H1 (cell line): ENCODE measurements at regions not wholly inside any gene's neighbourhood (a gene's known extent, or its start where the extent isn't known, plus 50 kb on each side); places are given as distances from the start of the nearest gene placed in this dataset.

Experiments used
- CTCF ChIA-PET: fragments of 300-600 bp; sonication (Branson Sonifier 250); formaldehyde crosslinking; loops from one replicate; lab custom pipeline; 2021; ENCODE audit not compliant: partially characterized antibody; lab: Charles Lee
- POLR2A ChIA-PET: fragments of 300-600 bp; sonication (Branson Sonifier 250); formaldehyde crosslinking; loops from one replicate; lab custom pipeline; 2021; ENCODE audit warnings: inconsistent platforms; ENCODE audit not compliant: partially characterized antibody; lab: Charles Lee
- DNase-seq, 2 experiments: peaks; one replicate each; pipeline versions ENCODE4 v3.0.0 to v3.0.0-alpha.2; 2010 to 2022; ENCODE audit warnings: low spot score in 2 of 2, low read depth in 1 of 2, mixed read lengths in 1 of 2
- FAIRE-seq: peaks from 2 replicates; lab custom pipeline; 2011; peaks lifted over from hg19 to GRCh38; lab: Jason Lieb, UNC
- H2AFZ ChIP-seq: 2 replicates; pipeline ENCODE4 v1.8.1; 2012; ENCODE audit warnings: low read length, inconsistent platforms
- H2AK5ac ChIP-seq: 2 replicates; pipeline ENCODE4 v1.6.1; 2013; ENCODE audit warnings: low read depth, low read length
- H2BK120ac ChIP-seq: replicated peaks from 2 replicates; pipeline ENCODE3; 2013; ENCODE audit warnings: low read depth, low read length, inconsistent platforms
- H2BK12ac ChIP-seq: 2 replicates; pipeline ENCODE4 v1.6.1; 2013; ENCODE audit warnings: low read depth, low read length
- H2BK15ac ChIP-seq: 2 replicates; pipeline ENCODE4 v1.6.1; 2013; ENCODE audit warnings: low read length
- H2BK20ac ChIP-seq: 2 replicates; pipeline ENCODE4 v1.6.1; 2013; ENCODE audit warnings: low read length
- H2BK5ac ChIP-seq: 2 replicates; pipeline ENCODE4 v1.6.1; 2013; ENCODE audit warnings: low read depth, low read length
- H3K14ac ChIP-seq: 2 replicates; pipeline ENCODE4 v1.6.1; 2013; ENCODE audit warnings: inconsistent platforms; ENCODE audit not compliant: insufficient read length
- H3K18ac ChIP-seq: 2 replicates; pipeline ENCODE4 v1.6.1; 2013; ENCODE audit warnings: low read length; ENCODE audit errors: extremely low read depth
- H3K23ac ChIP-seq: 2 replicates; pipeline ENCODE4 v1.6.1; 2013; ENCODE audit warnings: inconsistent platforms; ENCODE audit not compliant: insufficient read length
- H3K23me2 ChIP-seq: 2 replicates; pipeline ENCODE4 v1.6.1; 2013; ENCODE audit warnings: low read depth, low read length
- H3K27ac ChIP-seq: 2 replicates; pipeline ENCODE4 v1.6.1; 2011; ENCODE audit warnings: low read depth, low read length, inconsistent platforms
- H3K27me3 ChIP-seq, 4 experiments: replicated peaks in 1 of 4; 1 replicate in 1 of 4; 2 replicates in 3 of 4; pipeline versions ENCODE4 v1.6.1 to v1.8.1; 2011 to 2013; ENCODE audit warnings: low read length in 3 of 4, mild to moderate bottlenecking in 3 of 4, inconsistent platforms in 2 of 4, mixed read lengths in 2 of 4, moderate library complexity in 1 of 4; ENCODE audit not compliant: control insufficient read depth in 3 of 4, insufficient read depth in 3 of 4; ENCODE audit errors: extremely low read depth in 1 of 4
- H3K36me3 ChIP-seq, 4 experiments: 2 replicates each; pipeline versions ENCODE4 v1.6.1 to v1.8.1; 2011 to 2013; ENCODE audit warnings: mild to moderate bottlenecking in 4 of 4, low read length in 3 of 4, moderate library complexity in 2 of 4, control low read depth in 1 of 4, inconsistent platforms in 1 of 4; ENCODE audit not compliant: insufficient read depth in 4 of 4, control insufficient read depth in 2 of 4
- H3K4ac ChIP-seq: replicated peaks from 2 replicates; pipeline ENCODE3; 2013; ENCODE audit warnings: low read length, low read depth, mixed read lengths, inconsistent platforms; ENCODE audit not compliant: insufficient read length
- H3K4me1 ChIP-seq, 4 experiments: replicated peaks in 1 of 4; 1 replicate in 1 of 4; 2 replicates in 3 of 4; pipeline versions ENCODE4 v1.6.1 to v1.8.1; 2011 to 2013; ENCODE audit warnings: low read length in 3 of 4, inconsistent platforms in 2 of 4, mixed read lengths in 1 of 4; ENCODE audit not compliant: insufficient read depth in 4 of 4, control insufficient read depth in 3 of 4
- H3K4me2 ChIP-seq, 2 experiments: 2 replicates each; pipeline versions ENCODE4 v1.6.1 to v1.8.1; 2011 to 2013; ENCODE audit warnings: low read depth in 2 of 2, low read length in 2 of 2, control low read depth in 1 of 2, inconsistent platforms in 1 of 2, mild to moderate bottlenecking in 1 of 2; ENCODE audit not compliant: insufficient read depth in 1 of 2
- H3K4me3 ChIP-seq, 4 experiments: fragments of 200-600, 300-600 bp in 1 of 4; sonication (generic), shearing (Covaris generic), sonication (Bioruptor Twin) in 1 of 4; 2 replicates each; pipeline versions ENCODE4 v1.5.1 to v1.8.1; 2011 to 2016; ENCODE audit warnings: low read length in 4 of 4, low read depth in 3 of 4, control low read depth in 2 of 4, inconsistent platforms in 2 of 4, mild to moderate bottlenecking in 2 of 4, mixed read lengths in 1 of 4, moderate library complexity in 1 of 4; ENCODE audit not compliant: insufficient read depth in 2 of 4; ENCODE audit errors: extremely low read depth in 1 of 4
- H3K56ac ChIP-seq: replicated peaks from 2 replicates; pipeline ENCODE3; 2013; ENCODE audit warnings: low read depth, mild to moderate bottlenecking, mixed read lengths, low read length, inconsistent platforms; ENCODE audit not compliant: insufficient read length
- H3K79me1 ChIP-seq: 2 replicates; pipeline ENCODE4 v1.6.1; 2013; ENCODE audit warnings: low read depth, low read length, control low read depth
- H3K79me2 ChIP-seq, 2 experiments: 2 replicates each; pipeline versions ENCODE4 v1.6.1 to v1.8.1; 2012 to 2013; ENCODE audit warnings: low read length in 2 of 2, mild to moderate bottlenecking in 2 of 2, inconsistent platforms in 1 of 2; ENCODE audit not compliant: insufficient read depth in 2 of 2, control insufficient read depth in 1 of 2
- H3K9ac ChIP-seq, 4 experiments: replicated peaks in 1 of 4; 1 replicate in 1 of 4; 2 replicates in 3 of 4; pipeline versions ENCODE4 v1.6.1 to v1.8.1; 2011 to 2013; ENCODE audit warnings: low read depth in 3 of 4, low read length in 3 of 4, control low read depth in 2 of 4, mild to moderate bottlenecking in 2 of 4, moderate library complexity in 2 of 4, inconsistent platforms in 1 of 4; ENCODE audit errors: extremely low read depth in 1 of 4
- H3K9me3 ChIP-seq, 2 experiments: 2 replicates each; pipeline versions ENCODE4 v1.6.1 to v1.8.1; 2012 to 2013; ENCODE audit warnings: mild to moderate bottlenecking in 2 of 2, moderate library complexity in 2 of 2, control low read depth in 1 of 2, inconsistent platforms in 1 of 2, low read depth in 1 of 2, low read length in 1 of 2, mixed read lengths in 1 of 2; ENCODE audit not compliant: insufficient read depth in 2 of 2
- H4K20me1 ChIP-seq, 2 experiments: replicated peaks in 1 of 2; 2 replicates each; pipeline versions ENCODE3 to v1.8.1; 2011 to 2013; ENCODE audit warnings: inconsistent platforms in 2 of 2, low read length in 2 of 2, mild to moderate bottlenecking in 1 of 2; ENCODE audit not compliant: insufficient read depth in 2 of 2, control insufficient read depth in 1 of 2
- H4K5ac ChIP-seq: 2 replicates; pipeline ENCODE4 v1.6.1; 2013; ENCODE audit warnings: low read length, low read depth, mixed read lengths, inconsistent platforms; ENCODE audit not compliant: insufficient read length
- H4K8ac ChIP-seq: 2 replicates; pipeline ENCODE4 v1.8.0; 2013; ENCODE audit warnings: mild to moderate bottlenecking, moderate library complexity, low read length, inconsistent platforms; ENCODE audit not compliant: insufficient read depth; ENCODE audit errors: extremely low read depth
- H4K91ac ChIP-seq: replicated peaks from 2 replicates; pipeline ENCODE3; 2013; ENCODE audit warnings: low read length, mixed read lengths, inconsistent platforms; ENCODE audit not compliant: insufficient read length
- CEBPB ChIP-seq: IDR thresholded peaks from 2 replicates; pipeline ENCODE4 v1.6.1; 2012; ENCODE audit warnings: low read depth, low read length
- CTBP2 ChIP-seq: IDR thresholded peaks from 2 replicates; pipeline ENCODE4 v1.7.0; 2011; ENCODE audit warnings: borderline replicate concordance, mild to moderate bottlenecking, moderate library complexity, mixed read lengths, low read length; ENCODE audit not compliant: insufficient read depth, insufficient read length
- RBBP5 ChIP-seq: IDR thresholded peaks from 2 replicates; pipeline ENCODE4 v1.7.1; 2012; ENCODE audit warnings: low read depth, mild to moderate bottlenecking, inconsistent platforms, low read length, moderate library complexity, borderline replicate concordance
- SIRT6 ChIP-seq: IDR thresholded peaks from one replicate; pipeline ENCODE4 v1.7.1; 2012; ENCODE audit warnings: low read length, inconsistent platforms
- TEAD4 ChIP-seq: IDR thresholded peaks from 2 replicates; pipeline ENCODE4 v1.6.1; 2012; ENCODE audit warnings: low read depth, low read length, inconsistent platforms, mixed read lengths
- ZNF274 ChIP-seq: IDR thresholded peaks from 2 replicates; pipeline ENCODE4 v1.7.0; 2012; ENCODE audit warnings: low read length, borderline replicate concordance; ENCODE audit errors: extremely low read depth
- WGBS, 2 experiments: shearing (Covaris generic) in 1 of 2; methylation state at CpG; one replicate each; pipeline versions ENCODE4 v1.1.6 to v1.1.7; 2013 to 2015; ENCODE audit warnings: low lambda C conversion rate in 2 of 2, mixed read lengths in 2 of 2, inconsistent platforms in 1 of 2, low coverage in 1 of 2, missing lambda C conversion rate in 1 of 2; ENCODE audit not compliant: insufficient replicate concordance in 2 of 2, insufficient coverage in 1 of 2, insufficient read length in 1 of 2; ENCODE audit errors: extremely low coverage in 1 of 2, missing lambda C conversion rate in 1 of 2; 5-methylcytosine and 5-hydroxymethylcytosine counted together
- TF ChIP-seq, protein P1 (sequence below): IDR thresholded peaks from 2 replicates; pipeline ENCODE4 v1.6.1; 2012; ENCODE audit warnings: low read length, inconsistent platforms

DNA sequence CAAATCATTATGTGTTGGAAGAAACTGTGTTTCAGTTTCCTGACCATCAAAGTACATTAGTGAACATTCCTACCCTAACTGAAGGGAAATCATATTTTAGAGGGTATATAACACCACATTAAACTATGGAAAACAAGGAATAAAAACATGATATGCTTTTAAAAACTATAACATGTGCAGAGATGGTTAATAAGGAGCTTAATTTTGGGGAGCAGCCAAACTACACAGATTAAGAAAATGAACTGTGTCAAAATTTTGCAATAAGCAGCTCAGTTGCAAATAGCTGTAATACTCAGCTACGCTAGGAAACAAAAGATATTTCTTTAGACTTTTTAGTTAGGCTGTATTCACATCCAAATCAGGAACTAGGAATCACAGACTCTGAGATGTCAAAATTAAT lies 1115.7 kb upstream of the CELF2 start:
- no peak overlapping the region for H2AK5ac ChIP-seq
- no peaks in the 10 kb centered on the region for H3K79me2 ChIP-seq
- H4K91ac ChIP-seq: no peak overlapping the region
- no peak for DNase-seq
- no peaks in the 10 kb centered on the region for H4K20me1 ChIP-seq
- H2BK20ac ChIP-seq: no peak overlapping the region
- POLR2A ChIA-PET: no interaction called here
- no peak overlapping the region for H3K4me2 ChIP-seq
- H3K36me3 ChIP-seq: no peaks in the 10 kb centered on the region
- no peaks in the 10 kb centered on the region for H3K79me1 ChIP-seq
- H3K14ac ChIP-seq: no peak overlapping the region
- H2AFZ ChIP-seq: no peak overlapping the region
- 86% methylated on average over 1 of the region's 1 CpG; no CpG with 5 or more reads in 1 of the 2 experiments for WGBS, 2 experiments
- no peak overlapping the region for H2BK15ac ChIP-seq
- CTCF ChIA-PET: no interaction called here
- no peak overlapping the region for H2BK5ac ChIP-seq
- no peak overlapping the region for H2BK12ac ChIP-seq
- H4K5ac ChIP-seq: no peak overlapping the region
- H2BK120ac ChIP-seq: no peak overlapping the region
- 0 out of 4 replicates have a peak, but pooled peaks cover 0 to 5% of the 10 kb centered on the region in 2 experiments for H3K9me3 ChIP-seq
- no peak for TF ChIP-seq CEBPB
- TF ChIP-seq TEAD4: no peak
- no peak for TF ChIP-seq CTBP2
- no peak for TF ChIP-seq RBBP5
- no peak for TF ChIP-seq ZNF274
- no peak for TF ChIP-seq SIRT6
- TF ChIP-seq, protein P1, sequence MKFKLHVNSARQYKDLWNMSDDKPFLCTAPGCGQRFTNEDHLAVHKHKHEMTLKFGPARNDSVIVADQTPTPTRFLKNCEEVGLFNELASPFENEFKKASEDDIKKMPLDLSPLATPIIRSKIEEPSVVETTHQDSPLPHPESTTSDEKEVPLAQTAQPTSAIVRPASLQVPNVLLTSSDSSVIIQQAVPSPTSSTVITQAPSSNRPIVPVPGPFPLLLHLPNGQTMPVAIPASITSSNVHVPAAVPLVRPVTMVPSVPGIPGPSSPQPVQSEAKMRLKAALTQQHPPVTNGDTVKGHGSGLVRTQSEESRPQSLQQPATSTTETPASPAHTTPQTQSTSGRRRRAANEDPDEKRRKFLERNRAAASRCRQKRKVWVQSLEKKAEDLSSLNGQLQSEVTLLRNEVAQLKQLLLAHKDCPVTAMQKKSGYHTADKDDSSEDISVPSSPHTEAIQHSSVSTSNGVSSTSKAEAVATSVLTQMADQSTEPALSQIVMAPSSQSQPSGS: no peak
- no peak overlapping the region for H3K4ac ChIP-seq
- no peak overlapping the region for H3K18ac ChIP-seq
- no peak for FAIRE-seq
- H3K27ac ChIP-seq: no peak overlapping the region
- no peak overlapping the region for H3K9ac ChIP-seq
- no peak overlapping the region for H4K8ac ChIP-seq
- H3K4me3 ChIP-seq: no peak overlapping the region
- no peaks in the 10 kb centered on the region for H3K4me1 ChIP-seq
- no peak overlapping the region for H3K23ac ChIP-seq
- H3K27me3 ChIP-seq: no peaks in the 10 kb centered on the region
- H3K23me2 ChIP-seq: no peaks in the 10 kb centered on the region
- no peak overlapping the region for H3K56ac ChIP-seq
